ENCODE measurements at regions not wholly inside any gene's neighbourhood (a gene's known extent, or its start where the extent isn't known, plus 50 kb on each side); places are given as distances from the start of the nearest gene placed in this dataset.

- H3K4me3 Mint-ChIP-seq: no peak overlapping the region
Observed at GRCh38 chr4:20319825-20320612, 68.3 kb downstream of the SLIT2 start.

GRCh38 chr4:20323991-20324390, 72.3 kb downstream of the SLIT2 start:
- Histone ChIP-seq H3K27ac (ENCODE audit: low read length) (no peak overlapping the region), H3K27me3 (ENCODE audit: control insufficient read depth, insufficient read depth, low read length) (no peaks in the 10 kb centered on the region), H3K4me1 (ENCODE audit: control insufficient read depth, insufficient read depth, low read length) (no peaks in the 10 kb centered on the region), H3K9me3 (ENCODE audit: control insufficient read depth, insufficient read depth, low read length) (no peaks in the 10 kb centered on the region), H3K36me3 (ENCODE audit: control insufficient read depth, insufficient read depth, low read length) (no peaks in the 10 kb centered on the region), H3K4me3 (ENCODE audit: low read length) (no peak overlapping the region)
- Mint-ChIP-seq H3K4me3 (no peak overlapping the region), H3K9me3 (peaks cover 5 to 9% of the 10 kb centered on the region in 2 donors), H3K27ac (no peak overlapping the region), H3K27me3 (ENCODE audit: low read depth in 2 of 2) (no peaks in the 10 kb centered on the region), H3K4me1 (no peaks in the 10 kb centered on the region), H3K36me3 (no peaks in the 10 kb centered on the region)
- intact Hi-C loops (cut with micrococcal nuclease): no loop called here
- WGBS (ENCODE audit: insufficient coverage): 87% methylated on average over 6 of the region's 6 CpGs
- no peak for TF ChIP-seq CTCF (IDR thresholded peaks at IDR 0.05)
- DNase-seq (no peak), ATAC-seq (no peak)

More at GRCh38 chr4:20319825-20320612, 68.3 kb downstream of the SLIT2 start:
- no peak for DNase-seq
- Histone ChIP-seq H3K27ac (ENCODE audit: low read length) (no peak overlapping the region), H3K27me3 (ENCODE audit: control insufficient read depth, insufficient read depth, low read length) (no peaks in the 10 kb centered on the region), H3K36me3 (ENCODE audit: control insufficient read depth, insufficient read depth, low read length) (no peaks in the 10 kb centered on the region), H3K4me1 (ENCODE audit: control insufficient read depth, insufficient read depth, low read length) (no peaks in the 10 kb centered on the region), H3K9me3 (ENCODE audit: control insufficient read depth, insufficient read depth, low read length) (no peaks in the 10 kb centered on the region), H3K4me3 (ENCODE audit: low read length) (no peak overlapping the region)
- Mint-ChIP-seq H3K36me3 (no peaks in the 10 kb centered on the region), H3K27me3 (ENCODE audit: low read depth in 2 of 2) (no peaks in the 10 kb centered on the region), H3K4me1 (no peaks in the 10 kb centered on the region), H3K9me3 (peaks cover 3 to 9% of the 10 kb centered on the region in 2 donors), H3K27ac (no peak overlapping the region)
- intact Hi-C loops (cut with micrococcal nuclease): no loop called here
- WGBS (ENCODE audit: insufficient coverage): 79% methylated on average over 6 of the region's 6 CpGs
- no peak for TF ChIP-seq CTCF (IDR thresholded peaks at IDR 0.05)
- ATAC-seq: no peak

GRCh38 chr4:20326460-20326859, 74.8 kb downstream of the SLIT2 start:
- intact Hi-C loops (cut with micrococcal nuclease): no loop called here
- Mint-ChIP-seq H3K9me3 (peaks cover 2 to 5% of the 10 kb centered on the region in 2 donors), H3K36me3 (no peaks in the 10 kb centered on the region), H3K4me1 (no peaks in the 10 kb centered on the region), H3K4me3 (no peak overlapping the region), H3K27ac (no peak overlapping the region), H3K27me3 (ENCODE audit: low read depth in 2 of 2) (no peaks in the 10 kb centered on the region)
- H3K36me3 ChIP-seq (ENCODE audit: control insufficient read depth, insufficient read depth, low read length): no peaks in the 10 kb centered on the region
- no peak for TF ChIP-seq CTCF (IDR thresholded peaks at IDR 0.05)
- no peaks in the 10 kb centered on the region for H3K27me3 ChIP-seq (ENCODE audit: control insufficient read depth, insufficient read depth, low read length)
- no peak overlapping the region for H3K4me3 ChIP-seq (ENCODE audit: low read length)
- no peaks in the 10 kb centered on the region for H3K4me1 ChIP-seq (ENCODE audit: control insufficient read depth, insufficient read depth, low read length)
- ATAC-seq (no peak), DNase-seq (no peak)
- no peak overlapping the region for H3K27ac ChIP-seq (ENCODE audit: low read length)
- H3K9me3 ChIP-seq (ENCODE audit: control insufficient read depth, insufficient read depth, low read length): no peaks in the 10 kb centered on the region
- 81% methylated on average over 1 of the region's 1 CpG for WGBS (ENCODE audit: insufficient coverage)

GRCh38 chr4:20326977-20327376, 75.3 kb downstream of the SLIT2 start:
- H3K36me3 ChIP-seq (ENCODE audit: control insufficient read depth, insufficient read depth, low read length): no peaks in the 10 kb centered on the region
- H3K4me1 ChIP-seq (ENCODE audit: control insufficient read depth, insufficient read depth, low read length): no peaks in the 10 kb centered on the region
- no peak for TF ChIP-seq CTCF (IDR thresholded peaks at IDR 0.05)
- DNase-seq (no peak), ATAC-seq (no peak)
- Mint-ChIP-seq H3K4me1 (no peaks in the 10 kb centered on the region), H3K27me3 (ENCODE audit: low read depth in 2 of 2) (no peaks in the 10 kb centered on the region), H3K4me3 (no peak overlapping the region), H3K9me3 (peaks cover 3 to 5% of the 10 kb centered on the region in 2 donors), H3K27ac (no peak overlapping the region), H3K36me3 (no peaks in the 10 kb centered on the region)
- H3K27ac ChIP-seq (ENCODE audit: low read length): no peak overlapping the region
- H3K27me3 ChIP-seq (ENCODE audit: control insufficient read depth, insufficient read depth, low read length): no peaks in the 10 kb centered on the region
- no peak overlapping the region for H3K4me3 ChIP-seq (ENCODE audit: low read length)
- H3K9me3 ChIP-seq (ENCODE audit: control insufficient read depth, insufficient read depth, low read length): no peaks in the 10 kb centered on the region
- WGBS (ENCODE audit: insufficient coverage): no CpG with 5 or more reads among the region's 2 CpGs
- intact Hi-C loops (cut with micrococcal nuclease): no loop called here

Measured in natural killer cell (primary cell).